NT2/D1 (cell line): ENCODE measurements at regions not wholly inside any gene's neighbourhood (a gene's known extent, or its start where the extent isn't known, plus 50 kb on each side); places are given as distances from the start of the nearest gene placed in this dataset.
"Not testable (repeated sequence)": the region's sequence is repeated elsewhere in the genome, so short reads cannot be mapped to it uniquely, and the experiment has no call there.

Experiments used
- DNase-seq: peaks from one replicate; pipeline ENCODE4 v3.0.0-alpha.2; 2011; ENCODE audit warnings: low read depth, low spot score
- H3K27me3 ChIP-seq: 2 replicates; pipeline ENCODE4 v1.6.0; 2011; ENCODE audit warnings: mild to moderate bottlenecking; ENCODE audit not compliant: insufficient read length, insufficient read depth
- H3K36me3 ChIP-seq: 2 replicates; pipeline ENCODE4 v1.6.1; 2011; ENCODE audit warnings: mild to moderate bottlenecking, low read length, mixed read lengths; ENCODE audit not compliant: insufficient read depth, insufficient read length
- H3K4me1 ChIP-seq: 2 replicates; pipeline ENCODE4 v1.5.1; 2011; ENCODE audit not compliant: insufficient read depth, insufficient read length
- H3K4me3 ChIP-seq: 2 replicates; pipeline ENCODE4 v1.5.1; 2011; ENCODE audit warnings: low read depth; ENCODE audit not compliant: insufficient read length
- H3K9ac ChIP-seq: 2 replicates; pipeline ENCODE4 v1.6.0; 2011; ENCODE audit warnings: low read depth; ENCODE audit not compliant: insufficient read length
- H3K9me3 ChIP-seq: 2 replicates; pipeline ENCODE4 v1.5.1; 2011; ENCODE audit warnings: mild to moderate bottlenecking, low read length; ENCODE audit not compliant: insufficient read depth
- SUZ12 ChIP-seq: IDR thresholded peaks from 2 replicates; pipeline ENCODE4 v1.6.1; 2011; ENCODE audit not compliant: insufficient read length, insufficient read depth; ENCODE audit errors: extremely low read depth
- YY1 ChIP-seq: IDR thresholded peaks from 2 replicates; pipeline ENCODE4 v1.6.1; 2011; ENCODE audit not compliant: insufficient read length, insufficient read depth
- ZNF274 ChIP-seq: IDR thresholded peaks from 2 replicates; pipeline ENCODE4 v1.6.1; 2011; ENCODE audit warnings: mild to moderate bottlenecking, low read depth, low read length

- TF ChIP-seq SUZ12, result no peak
- TF ChIP-seq YY1, result no peak
- TF ChIP-seq ZNF274, result no peak
- Histone ChIP-seq H3K9me3 (no peaks in the 10 kb centered on the region), H3K27me3 (peaks cover 6% of the 10 kb centered on the region), H3K9ac (no peak overlapping the region), H3K36me3 (no peaks in the 10 kb centered on the region), H3K4me3 (no peak overlapping the region), H3K4me1 (peaks cover 31% of the 10 kb centered on the region)
- DNase-seq, result no peak
Observed at GRCh38 chr16:85449191-85449884, 163.8 kb upstream of the GSE1 start.

- no peaks in the 10 kb centered on the region for H3K36me3 ChIP-seq
- peaks cover 30% of the 10 kb centered on the region for H3K4me1 ChIP-seq
- no peak for DNase-seq
- peaks cover 6% of the 10 kb centered on the region for H3K27me3 ChIP-seq
- no peak overlapping the region for H3K4me3 ChIP-seq
- H3K9ac ChIP-seq, result no peak overlapping the region
- no peaks in the 10 kb centered on the region for H3K9me3 ChIP-seq
- TF ChIP-seq ZNF274, result no peak
- TF ChIP-seq YY1, result no peak
- TF ChIP-seq SUZ12, result no peak
Observed at GRCh38 chr16:85449885-85450245, 163.3 kb upstream of the GSE1 start.

- not testable (repeated sequence) for H3K4me3 ChIP-seq, H3K36me3 ChIP-seq, H3K9me3 ChIP-seq, H3K9ac ChIP-seq, DNase-seq
- Histone ChIP-seq H3K4me1 (peaks cover 29% of the 10 kb centered on the region), H3K27me3 (peaks cover 13% of the 10 kb centered on the region)
Observed at GRCh38 chr16:85451142-85451541, 162.0 kb upstream of the GSE1 start.

- no peak overlapping the region for H3K4me3 ChIP-seq
- peak overlapping the region; percentile 8 for H3K9ac ChIP-seq
- H3K9me3 ChIP-seq, result no peaks in the 10 kb centered on the region
- H3K36me3 ChIP-seq, result no peaks in the 10 kb centered on the region
- H3K27me3 ChIP-seq, result peaks cover 13% of the 10 kb centered on the region
- no peak for TF ChIP-seq ZNF274
- TF ChIP-seq SUZ12, result no peak
- no peak for TF ChIP-seq YY1
- no peak for DNase-seq
- peaks cover 26% of the 10 kb centered on the region for H3K4me1 ChIP-seq
Observed at GRCh38 chr16:85451641-85452363, 161.3 kb upstream of the GSE1 start.

GRCh38 chr16:85452364-85453193 is 160.5 kb upstream of the GSE1 start:
- H3K4me1 ChIP-seq, result peaks cover 31% of the 10 kb centered on the region
- H3K9me3 ChIP-seq, result no peaks in the 10 kb centered on the region
- TF ChIP-seq YY1 (no peak), ZNF274 (no peak), SUZ12 (no peak)
- no peak for DNase-seq
- H3K4me3 ChIP-seq, result no peak overlapping the region
- H3K27me3 ChIP-seq, result peaks cover 7% of the 10 kb centered on the region
- H3K9ac ChIP-seq, result peak overlapping the region; percentile 28
- H3K36me3 ChIP-seq, result no peaks in the 10 kb centered on the region

- no peaks in the 10 kb centered on the region for H3K9me3 ChIP-seq
- H3K27me3 ChIP-seq, result peaks cover 8% of the 10 kb centered on the region
- TF ChIP-seq ZNF274 (no peak), SUZ12 (no peak), YY1 (no peak)
Observed at GRCh38 chr16:85453194-85453678, 159.9 kb upstream of the GSE1 start.

GRCh38 chr16:85453703-85454102 is 159.4 kb upstream of the GSE1 start:
- H3K36me3 ChIP-seq, result no peaks in the 10 kb centered on the region
- no peak for TF ChIP-seq YY1
- no peak for TF ChIP-seq SUZ12
- no peak for TF ChIP-seq ZNF274
- no peaks in the 10 kb centered on the region for H3K9me3 ChIP-seq
- peak overlapping the region; percentile 32 for H3K9ac ChIP-seq
- H3K4me3 ChIP-seq, result no peak overlapping the region
- DNase-seq, result no peak
- peaks cover 32% of the 10 kb centered on the region for H3K4me1 ChIP-seq
- H3K27me3 ChIP-seq, result peaks cover 13% of the 10 kb centered on the region

More at GRCh38 chr16:85453194-85453678, 159.9 kb upstream of the GSE1 start:
- H3K9ac ChIP-seq, result peak overlapping the region; percentile 28
- DNase-seq, result no peak
- no peak overlapping the region for H3K4me3 ChIP-seq
- H3K4me1 ChIP-seq, result peaks cover 31% of the 10 kb centered on the region
- no peaks in the 10 kb centered on the region for H3K36me3 ChIP-seq
